ENCODE measurements at regions not wholly inside any gene's neighbourhood (a gene's known extent, or its start where the extent isn't known, plus 50 kb on each side); places are given as distances from the start of the nearest gene placed in this dataset.
A peak's percentile ranks its signal among the peaks of the same experiment; 100 is the strongest.

GRCh38 chr21:19832551-19832950 is 1165.7 kb upstream of the NCAM2 start:
- no peak for TF ChIP-seq CTCF (IDR thresholded peaks at IDR 0.05)
- Histone ChIP-seq H3K4me1 (ENCODE audit: low read depth) (no peaks in the 10 kb centered on the region), H3K36me3 (ENCODE audit: low read depth) (no peaks in the 10 kb centered on the region), H3K4me3 (no peak overlapping the region), H3K9me3 (no peaks in the 10 kb centered on the region)
- ATAC-seq (no peak), DNase-seq (no peak)
- intact Hi-C loops (cut with DNase I, micrococcal nuclease): no loop called here

GRCh38 chr21:19833082-19833481 is 1165.1 kb upstream of the NCAM2 start:
- DNase-seq: no peak
- TF ChIP-seq CTCF (IDR thresholded peaks at IDR 0.05): no peak
- Histone ChIP-seq H3K9me3 (no peaks in the 10 kb centered on the region), H3K4me3 (no peak overlapping the region), H3K36me3 (ENCODE audit: low read depth) (no peaks in the 10 kb centered on the region), H3K4me1 (ENCODE audit: low read depth) (no peaks in the 10 kb centered on the region)
- ATAC-seq: no peak
- intact Hi-C loops (cut with DNase I, micrococcal nuclease): no loop called here

- ATAC-seq (no peak), DNase-seq (no peak)
- H3K4me1 ChIP-seq (ENCODE audit: low read depth): no peaks in the 10 kb centered on the region
- TF ChIP-seq CTCF (IDR thresholded peaks at IDR 0.05): no peak
- intact Hi-C loops (cut with DNase I, micrococcal nuclease): no loop called here
- no peak overlapping the region for H3K4me3 ChIP-seq
- no peaks in the 10 kb centered on the region for H3K9me3 ChIP-seq
- H3K36me3 ChIP-seq (ENCODE audit: low read depth): no peaks in the 10 kb centered on the region
These were observed 1155.6 kb upstream of the NCAM2 start for GRCh38 chr21:19842601-19843000.

- no peaks in the 10 kb centered on the region for H3K9me3 ChIP-seq
- intact Hi-C loops (cut with DNase I, micrococcal nuclease): no loop called here
- no peak overlapping the region for H3K4me3 ChIP-seq
- no peaks in the 10 kb centered on the region for H3K4me1 ChIP-seq (ENCODE audit: low read depth)
- no peak for ATAC-seq
- H3K36me3 ChIP-seq (ENCODE audit: low read depth): no peaks in the 10 kb centered on the region
- no peak for TF ChIP-seq CTCF (IDR thresholded peaks at IDR 0.05)
- DNase-seq: no peak
These were observed 1153.9 kb upstream of the NCAM2 start for GRCh38 chr21:19844334-19844733.

GRCh38 chr21:19850157-19850556 is 1148.1 kb upstream of the NCAM2 start:
- H3K9me3 ChIP-seq: no peaks in the 10 kb centered on the region
- no peaks in the 10 kb centered on the region for H3K36me3 ChIP-seq (ENCODE audit: low read depth)
- DNase-seq (no peak), ATAC-seq (no peak)
- intact Hi-C loops (cut with DNase I, micrococcal nuclease): no loop called here
- H3K4me3 ChIP-seq: no peak overlapping the region
- no peaks in the 10 kb centered on the region for H3K4me1 ChIP-seq (ENCODE audit: low read depth)
- TF ChIP-seq CTCF (IDR thresholded peaks at IDR 0.05): no peak

GRCh38 chr21:19853061-19853460 is 1145.1 kb upstream of the NCAM2 start:
- no peak overlapping the region for H3K4me3 ChIP-seq
- TF ChIP-seq CTCF (IDR thresholded peaks at IDR 0.05): no peak
- ATAC-seq (no peak), DNase-seq (peak in 1 of 3 donors; percentile 25)
- no peaks in the 10 kb centered on the region for H3K9me3 ChIP-seq
- intact Hi-C loops (cut with DNase I, micrococcal nuclease): no loop called here
- no peaks in the 10 kb centered on the region for H3K4me1 ChIP-seq (ENCODE audit: low read depth)
- no peaks in the 10 kb centered on the region for H3K36me3 ChIP-seq (ENCODE audit: low read depth)
